Pons (tissue), 1 donor: ENCODE measurements at regions not wholly inside any gene's neighbourhood (a gene's known extent, or its start where the extent isn't known, plus 50 kb on each side); places are given as distances from the start of the nearest gene placed in this dataset.

Experiments
- DNase-seq: peaks from one replicate; pipeline ENCODE4 v3.0.0-alpha.2; 2016; ENCODE audit warnings: low spot score

- DNase-seq: no peak
Measured at GRCh38 chr15:36356466-36356865, 223.0 kb upstream of the CDIN1 start.

- DNase-seq: no peak
Measured at GRCh38 chr15:36356978-36357601, 222.3 kb upstream of the CDIN1 start.

- DNase-seq: no peak
Measured at GRCh38 chr15:36358094-36358493, 221.3 kb upstream of the CDIN1 start.

- no peak for DNase-seq
Measured at GRCh38 chr15:36358523-36358922, 220.9 kb upstream of the CDIN1 start.

GRCh38 chr15:36359286-36359685 lies 220.1 kb upstream of the CDIN1 start:
- DNase-seq: no peak

GRCh38 chr15:36361351-36361870 lies 218.0 kb upstream of the CDIN1 start:
- no peak for DNase-seq

GRCh38 chr15:36362509-36362915 lies 216.9 kb upstream of the CDIN1 start:
- no peak for DNase-seq

GRCh38 chr15:36363335-36363734 lies 216.1 kb upstream of the CDIN1 start:
- peak; percentile 44 for DNase-seq

GRCh38 chr15:36364377-36364776 lies 215.0 kb upstream of the CDIN1 start:
- DNase-seq: no peak

- no peak for DNase-seq
Measured at GRCh38 chr15:36365963-36366362, 213.5 kb upstream of the CDIN1 start.

GRCh38 chr15:36370051-36370730 lies 209.2 kb upstream of the CDIN1 start:
- no peak for DNase-seq

GRCh38 chr15:36370731-36371112 lies 208.7 kb upstream of the CDIN1 start:
- DNase-seq: no peak

- DNase-seq: no peak
Measured at GRCh38 chr15:36371509-36371908, 207.9 kb upstream of the CDIN1 start.

- no peak for DNase-seq
Measured at GRCh38 chr15:36372968-36373367, 206.5 kb upstream of the CDIN1 start.

- no peak for DNase-seq
Measured at GRCh38 chr15:36373550-36373949, 205.9 kb upstream of the CDIN1 start.

GRCh38 chr15:36389107-36389506 lies 190.3 kb upstream of the CDIN1 start:
- no peak for DNase-seq

GRCh38 chr15:36390491-36390890 lies 188.9 kb upstream of the CDIN1 start:
- DNase-seq: no peak

GRCh38 chr15:36392676-36393266 lies 186.7 kb upstream of the CDIN1 start:
- no peak for DNase-seq

- DNase-seq: no peak
Measured at GRCh38 chr15:36398212-36398611, 181.2 kb upstream of the CDIN1 start.

GRCh38 chr15:36399276-36399675 lies 180.2 kb upstream of the CDIN1 start:
- DNase-seq: no peak

GRCh38 chr15:36400936-36401585 lies 178.4 kb upstream of the CDIN1 start:
- no peak for DNase-seq

- DNase-seq: no peak
Measured at GRCh38 chr15:36401586-36401966, 177.8 kb upstream of the CDIN1 start.

- DNase-seq: no peak
Measured at GRCh38 chr15:36403351-36403750, 176.1 kb upstream of the CDIN1 start.
